K562 (cell line): ENCODE measurements at regions not wholly inside any gene's neighbourhood (a gene's known extent, or its start where the extent isn't known, plus 50 kb on each side); places are given as distances from the start of the nearest gene placed in this dataset.

Experiments
- ATAC-seq: fragments of 200-7000 bp; cut with Tn5 transposase; 3 replicates; pipeline ENCODE4 v1.9.1; 2020; ENCODE audit warnings: moderate library complexity
- BruUV-seq: library from RNA; stranded (reverse); fragments of 400-500 nt; replicated peaks from 2 replicates; lab custom pipeline; 2021; lab: Mats Ljungman, UMichigan
- CTCF ChIA-PET: fragments of 300-600 bp; formaldehyde crosslinking; extraction: SDS; loops from one replicate; lab custom pipeline; 2021; ENCODE audit warnings: low intra/inter-chr PET ratio; lab: Yijun Ruan, JAX
- POLR2A ChIA-PET: fragments of 300-600, 350-650 bp; sonication (Branson Sonifier 250); formaldehyde crosslinking; extraction: SDS; loops from one replicate; lab custom pipeline; 2021; ENCODE audit warnings: antibody characterized with exemption, inconsistent platforms; lab: Yijun Ruan, JAX
- DNase-seq, 4 experiments: peaks; one replicate each; pipeline versions ENCODE4 v3.0.0 to v3.0.0-alpha.2; 2011 to 2018; ENCODE audit warnings: low spot score in 3 of 4, mixed read lengths in 3 of 4; ENCODE audit errors: extremely low read depth in 1 of 4
- FAIRE-seq: peaks from 2 replicates; lab custom pipeline; 2011; peaks lifted over from hg19 to GRCh38; lab: Jason Lieb, UNC
- H2AFZ ChIP-seq: 2 replicates; pipeline ENCODE4 v1.6.0; 2011; ENCODE audit warnings: low read depth, low read length, control low read depth, inconsistent platforms
- H3K27ac ChIP-seq: fragments of 200-600 bp; 3 replicates; pipeline ENCODE4 v1.8.0; 2011; ENCODE audit warnings: low read depth, mild to moderate bottlenecking, control low read depth, inconsistent platforms, low read length, moderate library complexity, mixed read lengths; ENCODE audit errors: extremely low read depth
- H3K27me3 ChIP-seq, 2 experiments: fragments of 300-600 bp in 1 of 2; 2 replicates in 1 of 2; 3 replicates in 1 of 2; pipeline versions ENCODE4 v1.6.0 to v1.8.0; 2011; ENCODE audit warnings: inconsistent platforms in 2 of 2, low read length in 2 of 2, mild to moderate bottlenecking in 1 of 2, mixed read lengths in 1 of 2, moderate library complexity in 1 of 2; ENCODE audit not compliant: control insufficient read depth in 2 of 2, insufficient read depth in 2 of 2
- H3K36me3 ChIP-seq: fragments of 300-600 bp; 3 replicates; pipeline ENCODE4 v1.8.0; 2011; ENCODE audit warnings: mild to moderate bottlenecking, low read length, inconsistent platforms; ENCODE audit not compliant: control insufficient read depth, insufficient read depth
- H3K4me1 ChIP-seq, 2 experiments: fragments of 200-600 bp in 1 of 2; replicated peaks in 1 of 2; 2 replicates in 1 of 2; 3 replicates in 1 of 2; pipeline versions ENCODE4 v1.5.1 to v1.8.0; 2011; ENCODE audit warnings: inconsistent platforms in 2 of 2, low read length in 2 of 2, mild to moderate bottlenecking in 1 of 2, mixed read lengths in 1 of 2, moderate library complexity in 1 of 2; ENCODE audit not compliant: control insufficient read depth in 2 of 2, insufficient read depth in 2 of 2
- H3K4me2 ChIP-seq: 2 replicates; pipeline ENCODE4 v1.6.1; 2011; ENCODE audit warnings: low read length, control low read depth, inconsistent platforms, mixed read lengths; ENCODE audit not compliant: insufficient read depth
- H3K4me3 ChIP-seq: fragments of 200-600 bp; sonication (generic), shearing (Covaris generic); 2 replicates; pipeline ENCODE4 v1.5.1; 2016; ENCODE audit warnings: control low read depth, inconsistent platforms
- H3K79me2 ChIP-seq: fragments of 200-600 bp; 3 replicates; pipeline ENCODE4 v1.8.0; 2011; ENCODE audit warnings: low read length, inconsistent platforms; ENCODE audit not compliant: control insufficient read depth, insufficient read depth
- H3K9ac ChIP-seq, 2 experiments: 2 replicates each; pipeline versions ENCODE4 v1.6.0 to v1.6.1; 2011; ENCODE audit warnings: low read depth in 2 of 2, low read length in 2 of 2, control low read depth in 1 of 2, inconsistent platforms in 1 of 2, mild to moderate bottlenecking in 1 of 2, mixed read lengths in 1 of 2; ENCODE audit not compliant: insufficient read depth in 1 of 2
- H3K9me1 ChIP-seq: one replicate; pipeline ENCODE4 v1.6.0; 2011; ENCODE audit warnings: inconsistent platforms, mild to moderate bottlenecking, low read length, moderate library complexity; ENCODE audit not compliant: control insufficient read depth, insufficient read depth
- H3K9me3 ChIP-seq: replicated peaks from 2 replicates; pipeline ENCODE4 v1.5.1; 2011; ENCODE audit warnings: low read depth, low read length, inconsistent platforms; ENCODE audit not compliant: control insufficient read depth, insufficient read depth
- H4K20me1 ChIP-seq: replicated peaks from 2 replicates; pipeline ENCODE4 v1.6.1; 2011; ENCODE audit warnings: low read length, inconsistent platforms, mixed read lengths; ENCODE audit not compliant: control insufficient read depth, insufficient read depth
- FOXP1 ChIP-seq: sonication (generic); formaldehyde crosslinking; IDR thresholded peaks from 2 replicates; pipeline ENCODE4 v1.8.0; 2022; ENCODE audit warnings: mild to moderate bottlenecking, missing genetic modification reagents
- GTF2E2 ChIP-seq: fragments of 200-800 bp; sonication (Bioruptor generic); IDR thresholded peaks from 2 replicates; pipeline ENCODE4 v1.6.1; 2016; ENCODE audit warnings: missing genetic modification characterization, missing compliant biosample characterization
- NCOA1 ChIP-seq: fragments of 450-650 bp; IDR thresholded peaks from 2 replicates; pipeline ENCODE4 v1.6.1; 2016; ENCODE audit warnings: low read depth
- RCOR1 ChIP-seq, 2 experiments: IDR thresholded peaks; 2 replicates each; pipeline ENCODE4 v1.6.1; 2012; ENCODE audit warnings: low read depth in 2 of 2, low read length in 2 of 2, borderline replicate concordance in 1 of 2, improper control_type of control experiment in 1 of 2
- ZNF124 ChIP-seq: sonication (generic); formaldehyde crosslinking; IDR thresholded peaks from 2 replicates; pipeline ENCODE4 v1.8.1; 2022; ENCODE audit warnings: missing genetic modification reagents
- ZNF311 ChIP-seq: fragments of 250-450 bp; sonication (Bioruptor Pico); IDR thresholded peaks from 2 replicates; pipeline ENCODE4 v1.4.0; 2020; ENCODE audit warnings: mild to moderate bottlenecking, moderate library complexity
- ZNF444 ChIP-seq: fragments of 250-450 bp; sonication (Bioruptor Pico); IDR thresholded peaks from 2 replicates; pipeline ENCODE4 v1.4.0; 2020; ENCODE audit warnings: mild to moderate bottlenecking, moderate library complexity
- WGBS: fragments of 100-300 bp; shearing (Covaris generic); methylation state at CpG from one replicate; pipeline ENCODE4 v1.1.6; 2016; ENCODE audit warnings: low coverage, mixed read lengths; ENCODE audit not compliant: insufficient coverage; ENCODE audit errors: missing lambda C conversion rate; 5-methylcytosine and 5-hydroxymethylcytosine counted together
- in situ Hi-C: fragments of 300-500 bp; cut with MboI; formaldehyde crosslinking; loops from 4 replicates; pipeline ENCODE4 v1.15.0; 2018; ENCODE audit warnings: inconsistent platforms, mixed read lengths
- intact Hi-C: fragments of 100-400 bp; cut with micrococcal nuclease; formaldehyde crosslinking; loops from 2 replicates; pipeline ENCODE4 v1.14.2; 2022
- TF ChIP-seq, protein P1 (sequence below): sonication (generic); formaldehyde crosslinking; IDR thresholded peaks from 2 replicates; pipeline ENCODE4 v1.8.1; 2023; ENCODE audit warnings: mild to moderate bottlenecking, missing genetic modification reagents
- TF ChIP-seq, protein P2 (sequence below), 2 experiments: fragments of 450-650 bp in 1 of 2; sonication (generic) in 1 of 2; formaldehyde crosslinking; conservative IDR thresholded peaks; 2 replicates each; pipeline versions ENCODE4 v1.4.0 to v1.8.1; 2020 to 2022; ENCODE audit warnings: mild to moderate bottlenecking in 1 of 2, missing genetic modification reagents in 1 of 2

DNA sequence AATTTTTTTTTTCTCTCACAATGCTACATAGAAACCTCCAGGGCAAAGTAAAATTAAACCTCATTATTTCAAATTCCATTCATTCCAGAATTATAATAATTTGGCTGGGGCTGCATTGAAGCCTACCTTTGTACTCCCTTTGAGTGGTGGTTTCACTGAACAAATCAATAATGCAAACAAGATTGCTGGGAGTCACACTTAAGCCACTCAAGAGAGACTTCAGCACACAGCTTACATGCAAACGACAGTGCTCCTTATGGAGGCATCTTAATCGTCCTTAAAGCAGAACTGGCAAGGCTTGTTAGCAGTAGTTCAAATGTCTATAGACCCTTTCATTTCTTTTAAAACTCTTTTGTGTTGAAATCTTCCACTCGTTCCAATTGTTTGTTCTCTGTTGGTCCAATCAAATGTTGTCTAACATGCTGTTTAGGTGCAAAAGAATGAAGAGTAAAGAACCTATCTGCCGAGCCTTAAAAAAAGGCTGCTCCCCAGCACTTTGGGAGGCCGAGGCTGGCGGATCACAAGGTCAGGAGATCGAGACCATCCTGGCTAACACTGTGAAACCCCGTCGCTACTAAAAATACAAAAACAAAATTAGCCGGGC is 294.9 kb downstream of the FGFR2 start:
- no peak for TF ChIP-seq ZNF124 (CRISPR knock-in tag)
- TF ChIP-seq GTF2E2 (tag) = no peak
- TF ChIP-seq, protein P1, sequence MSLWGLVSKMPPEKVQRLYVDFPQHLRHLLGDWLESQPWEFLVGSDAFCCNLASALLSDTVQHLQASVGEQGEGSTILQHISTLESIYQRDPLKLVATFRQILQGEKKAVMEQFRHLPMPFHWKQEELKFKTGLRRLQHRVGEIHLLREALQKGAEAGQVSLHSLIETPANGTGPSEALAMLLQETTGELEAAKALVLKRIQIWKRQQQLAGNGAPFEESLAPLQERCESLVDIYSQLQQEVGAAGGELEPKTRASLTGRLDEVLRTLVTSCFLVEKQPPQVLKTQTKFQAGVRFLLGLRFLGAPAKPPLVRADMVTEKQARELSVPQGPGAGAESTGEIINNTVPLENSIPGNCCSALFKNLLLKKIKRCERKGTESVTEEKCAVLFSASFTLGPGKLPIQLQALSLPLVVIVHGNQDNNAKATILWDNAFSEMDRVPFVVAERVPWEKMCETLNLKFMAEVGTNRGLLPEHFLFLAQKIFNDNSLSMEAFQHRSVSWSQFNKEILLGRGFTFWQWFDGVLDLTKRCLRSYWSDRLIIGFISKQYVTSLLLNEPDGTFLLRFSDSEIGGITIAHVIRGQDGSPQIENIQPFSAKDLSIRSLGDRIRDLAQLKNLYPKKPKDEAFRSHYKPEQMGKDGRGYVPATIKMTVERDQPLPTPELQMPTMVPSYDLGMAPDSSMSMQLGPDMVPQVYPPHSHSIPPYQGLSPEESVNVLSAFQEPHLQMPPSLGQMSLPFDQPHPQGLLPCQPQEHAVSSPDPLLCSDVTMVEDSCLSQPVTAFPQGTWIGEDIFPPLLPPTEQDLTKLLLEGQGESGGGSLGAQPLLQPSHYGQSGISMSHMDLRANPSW (CRISPR knock-in tag) = no peak
- TF ChIP-seq FOXP1 (CRISPR knock-in tag) = no peak
- TF ChIP-seq NCOA1 = no peak
- TF ChIP-seq RCOR1 (IDR thresholded peaks at IDR 0.05; ENCODE audit: borderline replicate concordance in 1 of 2, low read depth in 2 of 2, low read length in 2 of 2) = no peak
- no peak for TF ChIP-seq ZNF311 (CRISPR knock-in tag)
- TF ChIP-seq, protein P2, sequence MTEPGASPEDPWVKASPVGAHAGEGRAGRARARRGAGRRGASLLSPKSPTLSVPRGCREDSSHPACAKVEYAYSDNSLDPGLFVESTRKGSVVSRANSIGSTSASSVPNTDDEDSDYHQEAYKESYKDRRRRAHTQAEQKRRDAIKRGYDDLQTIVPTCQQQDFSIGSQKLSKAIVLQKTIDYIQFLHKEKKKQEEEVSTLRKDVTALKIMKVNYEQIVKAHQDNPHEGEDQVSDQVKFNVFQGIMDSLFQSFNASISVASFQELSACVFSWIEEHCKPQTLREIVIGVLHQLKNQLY (CRISPR knock-in tag; conservative IDR thresholded peaks at IDR 0.05) = no peak
- TF ChIP-seq ZNF444 (CRISPR knock-in tag) = no peak
- FAIRE-seq = no peak
- H3K27me3 ChIP-seq = no peaks in the 10 kb centered on the region
- no peaks in the 10 kb centered on the region for H3K9me3 ChIP-seq
- no TSS peak for BruUV-seq
- CTCF ChIA-PET = no interaction called here
- H3K4me2 ChIP-seq = no peak overlapping the region
- in situ Hi-C loops (no loop called here), intact Hi-C loops (no loop called here)
- POLR2A ChIA-PET = no interaction called here
- H2AFZ ChIP-seq = no peak overlapping the region
- H3K4me1 ChIP-seq = no peaks in the 10 kb centered on the region
- no peak overlapping the region for H3K27ac ChIP-seq
- no peaks in the 10 kb centered on the region for H3K79me2 ChIP-seq
- H3K9ac ChIP-seq = no peak overlapping the region
- ATAC-seq = no peak
- H3K36me3 ChIP-seq = no peaks in the 10 kb centered on the region
- no peak overlapping the region for H3K4me3 ChIP-seq
- no peaks in the 10 kb centered on the region for H4K20me1 ChIP-seq
- no peaks in the 10 kb centered on the region for H3K9me1 ChIP-seq
- 1% methylated on average over 9 of the region's 10 CpGs for WGBS
- no peak for DNase-seq
